Choroid plexus epithelial cell (primary cell): ENCODE measurements at regions not wholly inside any gene's neighbourhood (a gene's known extent, or its start where the extent isn't known, plus 50 kb on each side); places are given as distances from the start of the nearest gene placed in this dataset.

ENCODE experiments used
- DNase-seq: peaks from one replicate; pipeline ENCODE4 v3.0.0-alpha.2; 2010; ENCODE audit warnings: low read depth
- H3K4me3 ChIP-seq: 2 replicates; pipeline ENCODE4 v1.5.1; 2011; ENCODE audit warnings: low read depth, mild to moderate bottlenecking, control low read depth, low read length, moderate library complexity
- CTCF ChIP-seq: conservative IDR thresholded peaks from 2 replicates; pipeline ENCODE4 v1.5.1; 2011; ENCODE audit warnings: low read depth, mild to moderate bottlenecking, control low read depth, inconsistent platforms, low read length, moderate library complexity

GRCh38 chr2:234731236-234731635 is 220.6 kb upstream of the SH3BP4 start:
- H3K4me3 ChIP-seq, result no peak overlapping the region
- DNase-seq, result no peak
- no peak for TF ChIP-seq CTCF

GRCh38 chr2:234730066-234730640 is 221.7 kb upstream of the SH3BP4 start:
- no peak for DNase-seq
- H3K4me3 ChIP-seq, result no peak overlapping the region
- no peak for TF ChIP-seq CTCF

GRCh38 chr2:234725528-234726264 is 226.1 kb upstream of the SH3BP4 start:
- no peak overlapping the region for H3K4me3 ChIP-seq
- TF ChIP-seq CTCF, result no peak
- DNase-seq, result no peak

GRCh38 chr2:234724850-234725249 is 227.0 kb upstream of the SH3BP4 start:
- no peak for DNase-seq
- TF ChIP-seq CTCF, result no peak
- no peak overlapping the region for H3K4me3 ChIP-seq

- no peak overlapping the region for H3K4me3 ChIP-seq
- no peak for TF ChIP-seq CTCF
- DNase-seq, result no peak
These were observed 226.5 kb upstream of the ARL4C start for GRCh38 chr2:234723400-234723799.

- no peak overlapping the region for H3K4me3 ChIP-seq
- TF ChIP-seq CTCF, result no peak
- peak; percentile 52 for DNase-seq
These were observed 225.3 kb upstream of the ARL4C start for GRCh38 chr2:234722176-234722575.
